Gastrocnemius medialis (tissue), 4 donors: ENCODE measurements at regions not wholly inside any gene's neighbourhood (a gene's known extent, or its start where the extent isn't known, plus 50 kb on each side); places are given as distances from the start of the nearest gene placed in this dataset.

Source experiments
- ATAC-seq, 2 donors: fragments of 150-250 bp; one replicate each; pipeline ENCODE4 v1.9.1; 2016
- DNase-seq, 2 donors: peaks; one replicate each; pipeline ENCODE4 v3.0.0-alpha.2; 2019
- H3K27ac ChIP-seq, 4 donors: fragments of 200-600 bp; sonication (generic); 1 replicate in 1 of 4; 2 replicates in 3 of 4; pipeline ENCODE4 v1.5.1; 2016 to 2018; ENCODE audit warnings: mild to moderate bottlenecking in 2 of 4, moderate library complexity in 1 of 4
- H3K27me3 ChIP-seq, 3 donors: fragments of 200-600 bp; sonication (generic) in 2 of 3; 1 replicate in 1 of 3; 2 replicates in 2 of 3; pipeline versions ENCODE4 v1.5.1 to v1.6.0; 2016 to 2019; ENCODE audit warnings: mild to moderate bottlenecking in 1 of 3, moderate library complexity in 1 of 3
- H3K36me3 ChIP-seq, 2 donors: fragments of 200-600 bp; sonication (generic) in 1 of 2; one replicate each; pipeline ENCODE4 v1.5.1; 2017 to 2018
- H3K4me1 ChIP-seq, 2 donors: fragments of 200-600 bp; sonication (generic) in 1 of 2; one replicate each; pipeline ENCODE4 v1.5.1; 2016 to 2017; ENCODE audit warnings: mild to moderate bottlenecking in 2 of 2
- H3K4me3 ChIP-seq, 4 donors: fragments of 200-600 bp; sonication (generic) in 3 of 4; 1 replicate in 1 of 4; 2 replicates in 3 of 4; pipeline ENCODE4 v1.5.1; 2016 to 2019; ENCODE audit warnings: mild to moderate bottlenecking in 2 of 4
- H3K9me3 ChIP-seq, 3 donors: fragments of 200-600 bp; sonication (generic) in 2 of 3; 1 replicate in 1 of 3; 2 replicates in 2 of 3; pipeline ENCODE4 v1.5.1; 2016 to 2019
- CTCF ChIP-seq, 5 experiments: fragments of 450-650 bp in 3 of 5; fragments of 200-600 bp in 2 of 5; sonication (generic) in 2 of 5; IDR thresholded peaks in 4 of 5; conservative IDR thresholded peaks in 1 of 5; 1 replicate in 4 of 5; 2 replicates in 1 of 5; pipeline ENCODE4 v1.5.1; 2016 to 2019; ENCODE audit warnings: antibody characterized with exemption in 5 of 5, mild to moderate bottlenecking in 3 of 5, moderate library complexity in 3 of 5
- POLR2A ChIP-seq, 2 donors: fragments of 450-650 bp; IDR thresholded peaks; one replicate each; pipeline ENCODE4 v1.6.1; 2017; ENCODE audit warnings: antibody characterized with exemption in 2 of 2, mild to moderate bottlenecking in 2 of 2, moderate library complexity in 2 of 2
- in situ Hi-C, 4 donors: fragments of 200-750 bp; cut with MboI; loops; one replicate each; pipeline versions ENCODE4 v1.15.0 to v1.8.0; 2017; ENCODE audit warnings: low sequenced_read_pairs in 4 of 4
- intact Hi-C: fragments of 100-400 bp; cut with DNase I; formaldehyde crosslinking; loops from one replicate; pipeline ENCODE4 v1.15.1; 2023; ENCODE audit warnings: low total_unique reads

- H3K36me3 ChIP-seq = no peaks in the 10 kb centered on the region
- peaks cover 0 to 14% of the 10 kb centered on the region in 2 donors for H3K4me1 ChIP-seq
- ATAC-seq = no peak
- H3K27ac ChIP-seq = no peak overlapping the region
- TF ChIP-seq CTCF (IDR thresholded peaks at IDR 0.05 in 4 of 5, conservative IDR thresholded peaks at IDR 0.05 in 1 of 5) = no peak
- no peak for TF ChIP-seq POLR2A (IDR thresholded peaks at IDR 0.05)
- in situ Hi-C loops = no loop called here
- no peaks in the 10 kb centered on the region for H3K27me3 ChIP-seq
- no peaks in the 10 kb centered on the region for H3K9me3 ChIP-seq
- H3K4me3 ChIP-seq = no peak overlapping the region
- no peak for DNase-seq
- intact Hi-C loops = no loop called here
These were observed 501.0 kb downstream of the FOXO1 start for GRCh38 chr13:40165316-40165932.

GRCh38 chr13:40167327-40167726 lies 499.1 kb downstream of the FOXO1 start:
- intact Hi-C loops (no loop called here), in situ Hi-C loops (no loop called here)
- H3K9me3 ChIP-seq = no peaks in the 10 kb centered on the region
- H3K27me3 ChIP-seq = no peaks in the 10 kb centered on the region
- H3K36me3 ChIP-seq = no peaks in the 10 kb centered on the region
- ATAC-seq (no peak), DNase-seq (no peak)
- H3K27ac ChIP-seq = no peak overlapping the region
- no peak for TF ChIP-seq CTCF (IDR thresholded peaks at IDR 0.05 in 4 of 5, conservative IDR thresholded peaks at IDR 0.05 in 1 of 5)
- no peak for TF ChIP-seq POLR2A (IDR thresholded peaks at IDR 0.05)
- H3K4me3 ChIP-seq = no peak overlapping the region
- H3K4me1 ChIP-seq = peaks cover 0 to 14% of the 10 kb centered on the region in 2 donors

- TF ChIP-seq CTCF (IDR thresholded peaks at IDR 0.05 in 4 of 5, conservative IDR thresholded peaks at IDR 0.05 in 1 of 5) (no peak), POLR2A (IDR thresholded peaks at IDR 0.05) (no peak)
- Histone ChIP-seq H3K27ac (no peak overlapping the region), H3K4me1 (peaks cover 0 to 5% of the 10 kb centered on the region in 2 donors), H3K27me3 (no peaks in the 10 kb centered on the region), H3K36me3 (no peaks in the 10 kb centered on the region), H3K4me3 (no peak overlapping the region), H3K9me3 (no peaks in the 10 kb centered on the region)
- DNase-seq (no peak), ATAC-seq (peak in 1 of 2 donors; percentile 35)
- intact Hi-C loops = no loop called here
- in situ Hi-C loops = no loop called here
These were observed 497.8 kb downstream of the FOXO1 start for GRCh38 chr13:40168425-40169166.

GRCh38 chr13:40169476-40169875 lies 497.0 kb downstream of the FOXO1 start:
- H3K4me1 ChIP-seq = no peaks in the 10 kb centered on the region
- no peaks in the 10 kb centered on the region for H3K9me3 ChIP-seq
- no peaks in the 10 kb centered on the region for H3K36me3 ChIP-seq
- DNase-seq (no peak), ATAC-seq (no peak)
- no peak overlapping the region for H3K4me3 ChIP-seq
- no peaks in the 10 kb centered on the region for H3K27me3 ChIP-seq
- H3K27ac ChIP-seq = no peak overlapping the region
- TF ChIP-seq CTCF (IDR thresholded peaks at IDR 0.05 in 4 of 5, conservative IDR thresholded peaks at IDR 0.05 in 1 of 5) = no peak
- TF ChIP-seq POLR2A (IDR thresholded peaks at IDR 0.05) = no peak
- in situ Hi-C loops = no loop called here
- intact Hi-C loops = no loop called here
